CD4-positive, alpha-beta T cell treated with Interleukin-4 for 4 hours (primary cell): ENCODE measurements at regions not wholly inside any gene's neighbourhood (a gene's known extent, or its start where the extent isn't known, plus 50 kb on each side); places are given as distances from the start of the nearest gene placed in this dataset.

Experiments
- DNase-seq: peaks from one replicate; pipeline ENCODE4 v3.0.0-alpha.2; 2020

DNA sequence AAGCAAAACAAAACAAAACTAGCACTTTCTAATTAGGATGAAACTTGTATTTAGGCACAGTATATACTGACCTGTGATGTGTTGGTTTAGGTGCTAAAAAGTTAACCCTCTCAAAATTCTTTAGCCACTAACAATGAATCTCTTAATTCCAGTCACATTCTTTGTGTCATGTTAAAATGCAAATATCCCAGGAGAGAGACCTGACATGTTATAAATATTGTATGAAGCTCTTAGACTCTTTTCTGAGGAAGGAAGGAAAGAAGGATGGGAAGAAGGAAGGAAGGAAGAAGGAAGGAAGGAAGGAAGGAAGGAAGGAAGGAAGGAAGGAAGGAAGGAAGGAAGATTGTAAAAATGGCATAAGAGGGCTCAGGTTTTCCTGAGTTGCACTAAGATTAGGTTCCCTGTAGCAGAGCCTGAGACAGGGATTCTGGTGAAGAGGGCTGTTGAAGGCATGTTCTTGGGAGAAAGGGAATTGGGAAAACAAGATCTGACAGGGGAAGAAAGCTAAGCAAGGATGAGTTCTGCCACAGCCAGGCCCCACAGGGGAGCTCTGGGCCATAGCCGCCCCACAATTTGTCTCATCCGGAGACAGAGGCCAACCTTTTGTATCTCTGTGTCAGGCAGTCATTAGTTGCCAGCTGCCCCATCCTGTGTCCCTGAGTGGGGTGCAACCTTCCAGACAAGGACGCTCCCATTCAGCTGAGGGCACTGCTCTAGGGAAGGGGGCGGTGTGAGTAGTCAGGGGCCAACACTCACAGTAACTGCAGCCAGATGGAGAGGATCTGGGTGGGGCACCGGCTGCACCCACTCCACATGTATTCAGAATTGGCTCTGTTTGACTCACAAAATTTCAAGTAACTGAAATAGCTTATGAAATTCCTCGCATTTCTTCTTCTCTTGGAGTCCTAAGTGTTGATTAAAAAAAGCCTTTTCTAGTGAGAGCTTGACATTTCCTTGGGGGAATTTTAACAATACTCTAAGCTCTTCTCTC is 189.3 kb upstream of the ARG1 start:
- no peak for DNase-seq

- no peak for DNase-seq
Observed at GRCh38 chr6:131387562-131388447, 185.2 kb upstream of the ARG1 start.

DNA sequence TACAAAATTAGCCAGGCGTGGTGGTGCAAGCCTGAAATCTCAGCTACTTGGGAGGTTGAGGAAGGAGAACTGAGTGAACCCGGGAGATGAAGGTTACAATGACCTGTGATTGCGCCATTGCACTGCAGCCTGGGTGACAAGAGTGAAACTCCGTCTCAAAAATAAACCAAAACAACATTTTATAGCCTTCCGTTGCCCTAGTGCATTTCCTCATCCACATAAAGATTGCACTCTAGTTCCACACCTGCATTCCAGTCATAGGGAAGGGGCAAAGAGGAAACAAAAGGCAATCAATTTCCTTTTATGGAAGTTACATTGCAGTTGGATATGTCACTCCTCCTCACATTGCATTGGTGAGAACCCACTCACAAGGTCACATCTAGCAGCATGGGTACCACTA is 182.7 kb upstream of the ARG1 start:
- no peak for DNase-seq

DNA sequence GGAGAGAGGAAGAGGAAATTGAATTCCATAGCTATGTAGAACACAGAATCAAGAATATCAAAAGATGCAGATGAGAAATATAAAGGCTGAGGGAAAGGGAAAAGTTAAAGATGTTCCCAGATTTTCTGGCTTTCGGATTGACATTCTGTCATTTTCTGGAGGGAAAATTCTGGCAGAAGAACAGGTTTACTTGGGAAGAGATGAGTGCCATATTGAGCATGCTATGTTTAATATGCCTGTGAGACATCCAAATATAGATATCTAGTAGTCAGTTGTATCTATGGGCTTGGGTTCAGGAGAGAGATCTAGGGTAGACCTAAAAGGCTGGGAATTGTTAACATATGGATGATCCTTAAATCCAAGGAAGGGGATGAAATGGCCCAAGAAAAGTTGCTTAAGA is 181.9 kb upstream of the ARG1 start:
- no peak for DNase-seq

GRCh38 chr6:131393433-131393832 is 179.6 kb upstream of the ARG1 start:
- no peak for DNase-seq

GRCh38 chr6:131394768-131395432 is 178.1 kb upstream of the ARG1 start:
- DNase-seq, result no peak

DNA sequence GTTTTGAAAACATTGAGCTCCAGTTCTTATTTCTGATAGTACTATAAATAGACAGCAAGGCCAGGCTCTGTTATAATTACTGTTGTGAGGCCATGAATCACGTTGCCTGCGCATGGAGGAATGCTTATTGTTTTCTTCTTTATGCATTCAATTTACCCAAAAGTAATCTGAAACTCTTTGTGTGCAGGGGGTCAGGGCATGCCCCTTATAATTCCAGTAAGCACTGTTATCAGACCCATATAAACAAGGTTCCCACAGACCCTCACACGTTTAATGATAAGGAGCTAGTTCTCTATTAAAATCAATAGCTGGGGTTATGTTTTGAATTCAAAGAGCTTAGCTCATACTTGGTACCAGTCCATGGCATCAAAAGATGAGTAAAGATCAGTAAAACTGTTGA is 174.8 kb upstream of the ARG1 start:
- no peak for DNase-seq

DNA sequence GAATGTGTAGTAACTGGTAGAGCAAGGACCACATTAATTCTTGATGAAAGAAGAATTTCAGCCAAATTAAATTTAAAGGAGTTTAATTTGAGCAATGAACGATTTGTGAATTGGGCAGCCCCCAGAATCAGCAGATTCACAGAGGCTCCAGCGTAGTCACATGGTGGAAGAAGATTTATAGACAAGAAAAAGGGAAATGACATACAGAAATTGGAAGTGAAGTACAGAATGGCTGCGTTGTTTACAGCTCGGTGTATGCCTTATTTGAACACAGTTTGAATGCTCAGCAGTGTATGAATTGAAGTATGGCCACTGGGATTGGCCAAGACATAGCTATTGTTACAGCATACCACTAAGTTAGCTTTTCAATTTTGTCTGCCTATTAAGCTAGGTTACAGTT is 173.6 kb upstream of the ARG1 start:
- no peak for DNase-seq

- no peak for DNase-seq
Observed at GRCh38 chr6:131400054-131400778, 172.8 kb upstream of the ARG1 start.

DNA sequence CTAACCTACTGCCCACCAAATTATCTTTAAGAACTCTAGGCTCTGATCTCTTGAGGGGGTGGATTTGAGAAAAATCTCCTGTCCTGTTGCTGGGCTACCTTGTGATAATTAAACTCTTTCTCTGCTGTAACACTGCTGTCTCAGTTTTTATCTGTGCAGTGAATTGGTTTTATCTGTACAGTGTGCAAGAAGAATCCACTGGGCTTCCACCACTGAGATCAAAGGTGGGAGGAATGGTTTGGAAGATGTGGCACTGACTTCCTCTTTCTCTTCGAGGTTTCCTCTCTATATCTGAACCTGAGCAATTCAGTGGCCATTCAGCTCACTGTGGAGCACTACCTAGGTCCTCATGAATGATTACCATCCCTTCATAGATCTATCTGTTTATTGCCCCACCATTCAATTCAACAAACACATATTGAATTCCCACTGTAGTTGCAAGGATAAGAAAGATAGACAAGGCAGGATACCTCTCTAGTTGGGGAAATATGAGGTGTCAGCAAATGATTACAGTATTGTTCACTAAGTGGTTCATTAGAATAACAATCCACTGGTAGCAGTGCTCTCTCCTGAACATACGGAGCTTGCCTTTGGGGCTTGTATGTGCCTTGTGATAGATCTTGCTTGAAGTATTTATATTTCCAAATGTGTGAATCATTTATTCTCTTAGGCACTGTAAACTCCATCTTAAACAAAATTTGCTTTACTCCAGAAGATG is 172.1 kb upstream of the ARG1 start:
- no peak for DNase-seq

DNA sequence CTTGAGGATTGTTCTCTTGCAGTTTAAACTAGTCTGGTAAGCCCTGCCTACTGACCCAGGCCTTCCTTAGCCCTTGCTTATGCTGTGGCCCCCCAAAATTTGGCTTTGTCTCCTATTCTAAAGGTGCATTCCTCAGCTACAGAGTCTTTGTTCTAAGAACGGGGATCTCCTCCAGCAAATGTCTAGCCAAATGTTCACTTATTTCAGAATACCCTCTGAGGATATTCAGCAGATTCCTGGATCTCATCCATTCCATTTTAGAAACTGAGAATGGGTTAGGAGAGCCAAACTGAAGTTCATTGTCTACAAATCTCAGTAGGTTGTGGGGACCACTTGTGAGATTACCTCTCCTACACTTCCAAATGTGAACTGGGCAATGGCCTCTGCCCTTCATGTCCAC is 164.2 kb upstream of the ARG1 start:
- DNase-seq, result no peak

DNA sequence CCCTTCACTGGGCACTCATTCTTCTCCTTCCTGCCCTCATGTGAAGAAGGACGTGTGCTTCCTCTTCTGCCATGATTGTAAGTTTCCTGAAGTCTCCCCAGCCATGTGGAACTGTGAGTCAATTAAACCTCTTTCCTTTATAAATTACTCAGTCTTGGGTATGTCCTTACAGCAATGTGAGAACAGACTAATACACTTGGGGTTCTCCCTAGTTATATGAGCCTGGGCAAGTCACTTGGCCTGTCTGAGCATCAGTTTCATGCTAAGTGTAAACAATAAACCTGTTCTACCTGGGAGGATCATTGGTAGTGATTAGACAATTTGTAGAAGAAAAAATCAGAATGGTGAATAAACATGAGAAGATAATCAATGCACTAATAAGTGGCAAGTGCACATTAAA is 162.2 kb upstream of the ARG1 start:
- DNase-seq, result no peak

GRCh38 chr6:131412960-131413830 is 159.8 kb upstream of the ARG1 start:
- DNase-seq, result no peak

GRCh38 chr6:131413831-131414191 is 159.2 kb upstream of the ARG1 start:
- no peak for DNase-seq

GRCh38 chr6:131414956-131415355 is 158.1 kb upstream of the ARG1 start:
- no peak for DNase-seq

DNA sequence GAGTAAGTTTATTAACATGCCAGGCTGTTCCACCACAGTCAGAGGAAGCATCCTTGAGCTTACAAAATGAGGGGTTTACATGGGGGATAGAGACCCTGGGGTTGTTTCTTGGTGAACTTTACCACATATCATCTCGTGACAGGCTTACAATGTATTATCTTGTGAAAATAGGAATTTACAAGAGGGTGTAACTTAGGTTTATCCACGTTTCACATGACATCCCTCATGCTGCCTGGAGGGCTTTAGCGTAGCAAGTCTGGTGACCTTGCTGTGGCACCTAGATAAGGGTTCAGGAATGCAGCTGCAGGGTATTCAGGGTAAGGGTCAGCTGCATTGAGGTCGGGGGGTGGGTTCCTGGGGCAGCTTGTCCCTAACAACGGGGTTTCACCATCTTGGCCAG is 154.6 kb upstream of the ARG1 start:
- DNase-seq, result no peak

DNA sequence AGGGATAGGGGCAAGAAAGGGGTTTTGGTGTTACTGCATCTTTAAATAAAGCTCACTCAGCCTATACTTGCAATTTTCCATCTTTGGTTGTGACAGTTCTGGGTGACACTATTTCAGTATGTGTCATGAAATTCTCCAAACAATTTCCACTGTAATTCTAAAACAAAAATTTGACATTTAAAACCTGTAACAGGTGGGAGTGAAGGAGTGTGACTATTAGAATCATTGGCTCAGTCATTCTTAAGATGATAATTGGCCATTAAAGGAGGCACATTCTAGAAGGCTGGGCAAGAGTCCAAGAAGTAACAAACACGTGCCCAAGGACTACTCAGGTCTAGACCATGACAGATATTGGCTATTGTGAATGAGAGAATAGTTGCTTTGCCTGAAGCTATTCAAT is 153.3 kb upstream of the ARG1 start:
- DNase-seq, result no peak

DNA sequence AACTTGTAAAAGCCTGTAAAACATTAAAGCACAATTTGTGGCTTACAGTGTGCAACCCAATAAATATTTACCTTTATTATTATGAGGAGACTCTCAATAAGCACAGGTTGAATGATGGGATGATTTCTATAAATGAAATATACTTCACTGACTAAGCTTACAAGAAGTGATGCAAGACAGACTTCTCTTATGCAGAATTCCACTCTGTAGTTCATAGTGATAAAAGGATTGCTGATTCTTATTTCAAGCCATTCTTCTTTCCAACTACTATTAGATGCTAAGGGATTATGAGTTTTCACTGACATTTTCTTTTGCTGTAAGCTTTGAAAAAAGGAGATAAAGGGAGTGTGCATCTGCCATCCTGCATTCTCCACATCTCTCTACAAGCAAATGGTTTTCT is 149.0 kb upstream of the ARG1 start:
- DNase-seq, result no peak

GRCh38 chr6:131424475-131424874 is 148.6 kb upstream of the ARG1 start:
- DNase-seq, result no peak

DNA sequence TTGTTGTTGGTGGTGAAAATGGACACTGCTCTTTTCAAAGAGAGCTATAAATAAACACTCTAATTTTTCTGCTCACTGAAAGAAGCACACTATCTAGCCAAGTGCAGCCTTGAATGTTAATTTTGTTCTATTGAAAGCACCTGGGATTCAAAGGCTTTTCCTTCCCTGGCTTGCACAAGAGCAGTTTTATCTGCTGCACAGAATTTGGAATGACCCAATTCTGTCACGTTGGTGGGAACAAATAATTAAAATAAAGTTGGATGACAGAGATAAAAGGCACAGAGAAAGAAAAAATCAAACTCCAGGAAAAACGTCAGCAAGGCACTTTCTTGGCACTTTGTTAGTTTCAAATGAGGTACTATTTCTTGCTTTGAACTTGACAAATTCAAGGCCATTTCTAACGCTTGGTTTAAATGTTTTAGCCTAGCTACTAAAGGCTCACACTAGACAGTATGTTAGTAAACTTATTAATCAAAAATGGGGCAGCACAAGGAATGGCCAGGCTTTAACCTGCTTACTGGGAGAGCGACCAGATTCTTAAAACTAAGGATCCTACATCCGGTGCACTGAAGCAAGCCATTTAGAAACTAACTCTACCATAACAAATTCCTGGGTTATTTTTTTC is 145.5 kb upstream of the ARG1 start:
- DNase-seq, result no peak

- no peak for DNase-seq
Observed at GRCh38 chr6:131430531-131430930, 142.5 kb upstream of the ARG1 start.
